Natural killer cell (primary cell): ENCODE measurements at regions not wholly inside any gene's neighbourhood (a gene's known extent, or its start where the extent isn't known, plus 50 kb on each side); places are given as distances from the start of the nearest gene placed in this dataset.

ENCODE experiments used
- ATAC-seq, 3 donors: fragments of 150-1000 bp in 2 of 3; fragments of 200-7000 bp in 1 of 3; cut with Tn5 transposase; 1 replicate in 1 of 3; 2 replicates in 2 of 3; pipeline ENCODE4 v1.10.0; 2021; ENCODE audit warnings: mild to moderate bottlenecking in 2 of 3, moderate library complexity in 2 of 3
- DNase-seq, 2 donors: peaks; one replicate each; pipeline versions ENCODE4 v3.0.0 to v3.0.0-alpha.2; 2013 to 2021; ENCODE audit warnings: mixed read lengths in 1 of 2
- H3K27ac ChIP-seq: one replicate; pipeline ENCODE4 v1.5.1; 2013; ENCODE audit warnings: mild to moderate bottlenecking, low read length
- H3K27me3 ChIP-seq: one replicate; pipeline ENCODE4 v1.6.1; 2013; ENCODE audit warnings: low read length; ENCODE audit not compliant: control insufficient read depth, insufficient read depth
- H3K36me3 ChIP-seq: one replicate; pipeline ENCODE4 v1.6.1; 2013; ENCODE audit warnings: low read length; ENCODE audit not compliant: control insufficient read depth, insufficient read depth
- H3K4me1 ChIP-seq: one replicate; pipeline ENCODE4 v1.6.1; 2013; ENCODE audit warnings: low read length; ENCODE audit not compliant: control insufficient read depth, insufficient read depth
- H3K4me3 ChIP-seq: one replicate; pipeline ENCODE4 v1.5.1; 2013; ENCODE audit warnings: low read length
- H3K9me3 ChIP-seq: one replicate; pipeline ENCODE4 v1.6.1; 2013; ENCODE audit warnings: low read length; ENCODE audit not compliant: control insufficient read depth, insufficient read depth
- H3K27ac Mint-ChIP-seq, 2 donors: one replicate each; pipeline ENCODE4 v1.8.0; 2022; ENCODE audit warnings: mild to moderate bottlenecking in 2 of 2, mixed read lengths in 2 of 2, moderate library complexity in 1 of 2
- H3K27me3 Mint-ChIP-seq, 2 donors: one replicate each; pipeline ENCODE4 v1.8.0; 2022; ENCODE audit warnings: low read depth in 2 of 2, mixed read lengths in 2 of 2
- H3K36me3 Mint-ChIP-seq: one replicate; pipeline ENCODE4 v1.8.0; 2022; ENCODE audit warnings: mixed read lengths
- H3K4me1 Mint-ChIP-seq, 2 donors: one replicate each; pipeline ENCODE4 v1.8.0; 2022; ENCODE audit warnings: mixed read lengths in 2 of 2
- H3K4me3 Mint-ChIP-seq: one replicate; pipeline ENCODE4 v1.8.0; 2022; ENCODE audit warnings: mild to moderate bottlenecking, moderate library complexity, mixed read lengths
- H3K9me3 Mint-ChIP-seq, 2 donors: one replicate each; pipeline ENCODE4 v1.8.0; 2022; ENCODE audit warnings: mixed read lengths in 2 of 2
- CTCF ChIP-seq: fragments of 200-600 bp; IDR thresholded peaks from one replicate; pipeline ENCODE4 v1.8.0; 2022; ENCODE audit warnings: antibody characterized with exemption
- WGBS: methylation state at CpG from one replicate; pipeline ENCODE4 v1.1.7; 2013; ENCODE audit warnings: missing lambda C conversion rate; ENCODE audit not compliant: insufficient coverage; 5-methylcytosine and 5-hydroxymethylcytosine counted together
- intact Hi-C: fragments of 100-400 bp; cut with micrococcal nuclease; formaldehyde crosslinking; loops from one replicate; pipeline ENCODE4 v1.14.2; 2022

- Mint-ChIP-seq H3K4me1 (no peaks in the 10 kb centered on the region), H3K4me3 (no peak overlapping the region), H3K27me3 (peaks cover 9 to 20% of the 10 kb centered on the region in 2 donors), H3K9me3 (no peaks in the 10 kb centered on the region), H3K27ac (no peak overlapping the region), H3K36me3 (no peaks in the 10 kb centered on the region)
- TF ChIP-seq CTCF = no peak
- H3K27ac ChIP-seq = no peak overlapping the region
- intact Hi-C loops = no loop called here
- DNase-seq (no peak), ATAC-seq (no peak)
- no peaks in the 10 kb centered on the region for H3K4me1 ChIP-seq
- WGBS = 66% methylated on average over 7 of the region's 8 CpGs
- H3K4me3 ChIP-seq = no peak overlapping the region
- H3K36me3 ChIP-seq = no peaks in the 10 kb centered on the region
- no peaks in the 10 kb centered on the region for H3K9me3 ChIP-seq
- no peaks in the 10 kb centered on the region for H3K27me3 ChIP-seq
Measured at GRCh38 chr10:128697437-128697836, 571.2 kb upstream of the MKI67 start.

- Mint-ChIP-seq H3K4me3 (no peak overlapping the region), H3K9me3 (no peaks in the 10 kb centered on the region), H3K27ac (no peak overlapping the region), H3K4me1 (no peaks in the 10 kb centered on the region), H3K36me3 (no peaks in the 10 kb centered on the region), H3K27me3 (peaks cover 12 to 25% of the 10 kb centered on the region in 2 donors)
- intact Hi-C loops = no loop called here
- Histone ChIP-seq H3K4me1 (no peaks in the 10 kb centered on the region), H3K27ac (no peak overlapping the region), H3K4me3 (no peak overlapping the region), H3K27me3 (no peaks in the 10 kb centered on the region), H3K9me3 (no peaks in the 10 kb centered on the region), H3K36me3 (no peaks in the 10 kb centered on the region)
- DNase-seq (no peak), ATAC-seq (no peak)
- TF ChIP-seq CTCF = no peak
- WGBS = 46% methylated on average over 4 of the region's 4 CpGs
Measured at GRCh38 chr10:128701381-128701780, 575.2 kb upstream of the MKI67 start.

- H3K27me3 Mint-ChIP-seq = peaks cover 16 to 25% of the 10 kb centered on the region in 2 donors
- Histone ChIP-seq H3K4me1 (no peaks in the 10 kb centered on the region), H3K27me3 (no peaks in the 10 kb centered on the region), H3K27ac (no peak overlapping the region), H3K9me3 (no peaks in the 10 kb centered on the region), H3K36me3 (no peaks in the 10 kb centered on the region), H3K4me3 (no peak overlapping the region)
- intact Hi-C loops = no loop called here
- WGBS = no CpG with 5 or more reads among the region's 1 CpG
- H3K27ac Mint-ChIP-seq = no peak overlapping the region
- no peak for DNase-seq
- no peaks in the 10 kb centered on the region for H3K36me3 Mint-ChIP-seq
- H3K4me1 Mint-ChIP-seq = no peaks in the 10 kb centered on the region
- no peak for TF ChIP-seq CTCF
- no peak for ATAC-seq
- no peaks in the 10 kb centered on the region for H3K9me3 Mint-ChIP-seq
- H3K4me3 Mint-ChIP-seq = no peak overlapping the region
Measured at GRCh38 chr10:128701837-128702236, 575.6 kb upstream of the MKI67 start.

GRCh38 chr10:128704716-128705115 lies 578.5 kb upstream of the MKI67 start:
- WGBS = 40% methylated on average over 1 of the region's 1 CpG
- Histone ChIP-seq H3K4me3 (no peak overlapping the region), H3K27ac (no peak overlapping the region), H3K27me3 (no peaks in the 10 kb centered on the region), H3K9me3 (no peaks in the 10 kb centered on the region), H3K36me3 (no peaks in the 10 kb centered on the region), H3K4me1 (no peaks in the 10 kb centered on the region)
- intact Hi-C loops = no loop called here
- Mint-ChIP-seq H3K27ac (no peak overlapping the region), H3K9me3 (no peaks in the 10 kb centered on the region), H3K36me3 (no peaks in the 10 kb centered on the region), H3K4me1 (no peaks in the 10 kb centered on the region), H3K4me3 (no peak overlapping the region), H3K27me3 (peaks cover 17 to 45% of the 10 kb centered on the region in 2 donors)
- DNase-seq (no peak), ATAC-seq (no peak)
- no peak for TF ChIP-seq CTCF
